Astrocyte (in vitro differentiated cells and primary cell): ENCODE measurements at regions not wholly inside any gene's neighbourhood (a gene's known extent, or its start where the extent isn't known, plus 50 kb on each side); places are given as distances from the start of the nearest gene placed in this dataset.

Source experiments
- DNase-seq: peaks from one replicate; pipeline ENCODE4 v3.0.0-alpha.2; 2010; ENCODE audit warnings: low read depth
- FAIRE-seq: peaks from 2 replicates; lab custom pipeline; 2011; peaks lifted over from hg19 to GRCh38; lab: Jason Lieb, UNC
- H2AFZ ChIP-seq: 2 replicates; pipeline ENCODE4 v1.6.0; 2012; ENCODE audit warnings: low read depth, low read length, inconsistent platforms
- H3K27ac ChIP-seq: 2 replicates; pipeline ENCODE4 v1.5.1; 2011; ENCODE audit warnings: low read depth, low read length, inconsistent platforms
- H3K27me3 ChIP-seq: 2 replicates; pipeline ENCODE4 v1.6.0; 2011; ENCODE audit warnings: low read length, inconsistent platforms; ENCODE audit not compliant: insufficient read depth
- H3K36me3 ChIP-seq: 2 replicates; pipeline ENCODE4 v1.5.1; 2011; ENCODE audit warnings: low read length, inconsistent platforms; ENCODE audit not compliant: insufficient read depth
- H3K4me1 ChIP-seq: 2 replicates; pipeline ENCODE4 v1.5.1; 2011; ENCODE audit warnings: low read length, inconsistent platforms; ENCODE audit not compliant: insufficient read depth
- H3K4me2 ChIP-seq: 2 replicates; pipeline ENCODE4 v1.6.0; 2012; ENCODE audit warnings: low read length, inconsistent platforms
- H3K4me3 ChIP-seq: 2 replicates; pipeline ENCODE4 v1.5.1; 2011; ENCODE audit warnings: low read depth, mild to moderate bottlenecking, low read length, inconsistent platforms; ENCODE audit not compliant: insufficient read depth
- H3K79me2 ChIP-seq: 2 replicates; pipeline ENCODE4 v1.6.0; 2012; ENCODE audit warnings: mild to moderate bottlenecking, low read length, inconsistent platforms; ENCODE audit not compliant: insufficient read depth
- H3K9ac ChIP-seq: 2 replicates; pipeline ENCODE4 v1.6.0; 2012; ENCODE audit warnings: mild to moderate bottlenecking, low read length, inconsistent platforms
- H3K9me3 ChIP-seq: 2 replicates; pipeline ENCODE4 v1.5.1; 2012; ENCODE audit warnings: low read depth, mild to moderate bottlenecking, low read length, inconsistent platforms; ENCODE audit not compliant: insufficient read depth
- H4K20me1 ChIP-seq: 2 replicates; pipeline ENCODE4 v1.6.0; 2012; ENCODE audit warnings: low read length, inconsistent platforms; ENCODE audit not compliant: insufficient read depth
- H3K27ac Mint-ChIP-seq: one replicate; pipeline ENCODE4 v1.8.0; 2021; ENCODE audit warnings: mild to moderate bottlenecking, mixed read lengths; ENCODE audit not compliant: unreplicated experiment
- H3K27me3 Mint-ChIP-seq: one replicate; pipeline ENCODE4 v1.8.0; 2021; ENCODE audit warnings: low read depth, mixed read lengths; ENCODE audit not compliant: unreplicated experiment
- H3K36me3 Mint-ChIP-seq: one replicate; pipeline ENCODE4 v1.8.0; 2021; ENCODE audit warnings: low read depth, mixed read lengths; ENCODE audit not compliant: unreplicated experiment
- H3K4me1 Mint-ChIP-seq: one replicate; pipeline ENCODE4 v1.8.0; 2021; ENCODE audit warnings: low read depth, mixed read lengths; ENCODE audit not compliant: unreplicated experiment
- H3K4me3 Mint-ChIP-seq: one replicate; pipeline ENCODE4 v1.8.0; 2021; ENCODE audit warnings: mild to moderate bottlenecking, moderate library complexity, mixed read lengths; ENCODE audit not compliant: unreplicated experiment
- H3K9me3 Mint-ChIP-seq: one replicate; pipeline ENCODE4 v1.8.0; 2021; ENCODE audit warnings: mild to moderate bottlenecking, mixed read lengths; ENCODE audit not compliant: unreplicated experiment
- EZH2 ChIP-seq: IDR thresholded peaks from 2 replicates; pipeline ENCODE4 v1.6.1; 2012; ENCODE audit warnings: mild to moderate bottlenecking, low read length, inconsistent platforms; ENCODE audit not compliant: insufficient read depth
- TF ChIP-seq, protein P1 (sequence below): IDR thresholded peaks from 2 replicates; pipeline ENCODE4 v1.5.1; 2011; ENCODE audit warnings: low read depth, mild to moderate bottlenecking, inconsistent platforms, low read length, moderate library complexity; ENCODE audit not compliant: insufficient read depth

DNA sequence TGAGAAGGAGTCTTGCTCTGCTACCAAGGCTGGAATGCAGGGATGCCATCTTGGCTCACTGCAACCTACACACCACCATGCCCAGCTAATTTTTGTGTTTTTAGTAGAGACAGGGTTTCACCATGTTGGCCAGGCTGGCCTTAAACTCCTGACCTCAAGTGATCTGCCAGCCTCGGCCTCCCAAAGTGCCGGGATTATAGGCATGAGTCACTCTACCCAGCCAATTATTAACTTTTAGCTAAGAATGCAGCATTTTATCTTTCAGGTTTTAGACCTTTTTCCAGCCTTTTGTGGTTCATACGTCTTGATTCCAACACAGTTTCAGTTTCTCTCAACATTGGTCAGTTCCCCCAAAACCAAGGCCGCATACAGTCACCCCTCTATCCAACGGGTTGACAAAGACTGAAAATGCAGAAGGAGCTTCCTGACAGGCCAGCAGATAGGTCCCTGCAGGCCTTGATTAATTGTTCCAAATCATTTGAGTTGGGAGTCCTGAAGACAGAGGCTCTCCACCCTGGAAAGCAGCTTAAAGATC, 262.2 kb upstream of the KLHL29 start:
- H3K79me2 ChIP-seq: no peaks in the 10 kb centered on the region
- no peak for FAIRE-seq
- Mint-ChIP-seq H3K9me3 (peaks cover 8% of the 10 kb centered on the region), H3K36me3 (no peaks in the 10 kb centered on the region), H3K4me1 (no peaks in the 10 kb centered on the region), H3K27me3 (peaks cover 19% of the 10 kb centered on the region), H3K4me3 (no peak overlapping the region), H3K27ac (no peak overlapping the region)
- DNase-seq: no peak
- no peaks in the 10 kb centered on the region for H4K20me1 ChIP-seq
- no peaks in the 10 kb centered on the region for H3K4me1 ChIP-seq
- TF ChIP-seq, protein P1, sequence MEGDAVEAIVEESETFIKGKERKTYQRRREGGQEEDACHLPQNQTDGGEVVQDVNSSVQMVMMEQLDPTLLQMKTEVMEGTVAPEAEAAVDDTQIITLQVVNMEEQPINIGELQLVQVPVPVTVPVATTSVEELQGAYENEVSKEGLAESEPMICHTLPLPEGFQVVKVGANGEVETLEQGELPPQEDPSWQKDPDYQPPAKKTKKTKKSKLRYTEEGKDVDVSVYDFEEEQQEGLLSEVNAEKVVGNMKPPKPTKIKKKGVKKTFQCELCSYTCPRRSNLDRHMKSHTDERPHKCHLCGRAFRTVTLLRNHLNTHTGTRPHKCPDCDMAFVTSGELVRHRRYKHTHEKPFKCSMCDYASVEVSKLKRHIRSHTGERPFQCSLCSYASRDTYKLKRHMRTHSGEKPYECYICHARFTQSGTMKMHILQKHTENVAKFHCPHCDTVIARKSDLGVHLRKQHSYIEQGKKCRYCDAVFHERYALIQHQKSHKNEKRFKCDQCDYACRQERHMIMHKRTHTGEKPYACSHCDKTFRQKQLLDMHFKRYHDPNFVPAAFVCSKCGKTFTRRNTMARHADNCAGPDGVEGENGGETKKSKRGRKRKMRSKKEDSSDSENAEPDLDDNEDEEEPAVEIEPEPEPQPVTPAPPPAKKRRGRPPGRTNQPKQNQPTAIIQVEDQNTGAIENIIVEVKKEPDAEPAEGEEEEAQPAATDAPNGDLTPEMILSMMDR: no peak
- TF ChIP-seq EZH2: no peak
- no peak overlapping the region for H2AFZ ChIP-seq
- H3K27me3 ChIP-seq: no peaks in the 10 kb centered on the region
- H3K4me3 ChIP-seq: no peak overlapping the region
- H3K36me3 ChIP-seq: no peaks in the 10 kb centered on the region
- H3K9ac ChIP-seq: no peak overlapping the region
- H3K4me2 ChIP-seq: no peak overlapping the region
- no peak overlapping the region for H3K27ac ChIP-seq
- H3K9me3 ChIP-seq: peaks cover 8% of the 10 kb centered on the region

DNA sequence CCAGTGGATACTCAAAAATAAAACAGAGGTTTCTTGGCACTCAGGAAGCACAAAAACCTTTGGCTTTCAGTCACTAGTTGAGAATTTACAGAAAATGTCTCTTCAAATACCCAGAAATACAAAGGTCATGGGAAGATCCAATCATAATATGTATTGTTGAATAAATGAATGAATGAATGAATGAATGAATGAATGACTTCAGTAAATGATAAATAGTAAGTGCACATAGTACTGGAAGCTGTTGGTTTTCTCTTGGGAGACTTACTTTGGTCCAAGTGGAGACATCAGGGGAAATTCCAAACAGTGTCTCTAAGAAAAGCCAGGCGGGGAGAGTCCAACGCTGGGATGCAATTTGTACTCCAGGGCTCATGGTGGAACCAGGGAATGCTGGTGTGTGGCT, 261.3 kb upstream of the KLHL29 start:
- Histone ChIP-seq H3K4me3 (no peak overlapping the region), H3K27me3 (no peaks in the 10 kb centered on the region), H3K9me3 (peaks cover 10% of the 10 kb centered on the region), H3K4me1 (no peaks in the 10 kb centered on the region), H4K20me1 (no peaks in the 10 kb centered on the region), H2AFZ (no peak overlapping the region), H3K36me3 (no peaks in the 10 kb centered on the region), H3K79me2 (no peaks in the 10 kb centered on the region), H3K27ac (no peak overlapping the region), H3K4me2 (no peak overlapping the region), H3K9ac (no peak overlapping the region)
- H3K4me1 Mint-ChIP-seq: no peaks in the 10 kb centered on the region
- H3K4me3 Mint-ChIP-seq: no peak overlapping the region
- no peak for TF ChIP-seq EZH2
- TF ChIP-seq, protein P1: no peak
- DNase-seq: no peak
- no peak for FAIRE-seq
- H3K36me3 Mint-ChIP-seq: no peaks in the 10 kb centered on the region
- peaks cover 14% of the 10 kb centered on the region for H3K9me3 Mint-ChIP-seq
- H3K27ac Mint-ChIP-seq: no peak overlapping the region
- H3K27me3 Mint-ChIP-seq: peaks cover 21% of the 10 kb centered on the region

- Mint-ChIP-seq H3K36me3 (no peaks in the 10 kb centered on the region), H3K27ac (no peak overlapping the region), H3K4me1 (no peaks in the 10 kb centered on the region), H3K4me3 (no peak overlapping the region), H3K9me3 (peaks cover 16% of the 10 kb centered on the region), H3K27me3 (peaks cover 18% of the 10 kb centered on the region)
- H3K27me3 ChIP-seq: no peaks in the 10 kb centered on the region
- H3K4me1 ChIP-seq: no peaks in the 10 kb centered on the region
- H4K20me1 ChIP-seq: no peaks in the 10 kb centered on the region
- peaks cover 10% of the 10 kb centered on the region for H3K9me3 ChIP-seq
- no peak overlapping the region for H3K27ac ChIP-seq
- TF ChIP-seq, protein P1: no peak
- no peak for TF ChIP-seq EZH2
- H3K9ac ChIP-seq: no peak overlapping the region
- FAIRE-seq: no peak
- no peak overlapping the region for H3K4me3 ChIP-seq
- DNase-seq: no peak
- no peak overlapping the region for H3K4me2 ChIP-seq
- H3K36me3 ChIP-seq: no peaks in the 10 kb centered on the region
- no peak overlapping the region for H2AFZ ChIP-seq
- H3K79me2 ChIP-seq: no peaks in the 10 kb centered on the region
Measured at GRCh38 chr2:23124214-23124750, 260.7 kb upstream of the KLHL29 start.
